KG1 (cell line): ENCODE measurements at regions not wholly inside any gene's neighbourhood (a gene's known extent, or its start where the extent isn't known, plus 50 kb on each side); places are given as distances from the start of the nearest gene placed in this dataset.

Experiments used
- DNase-seq: peaks from one replicate; lab custom pipeline; 2025; lab: John Stamatoyannopoulos, UW

GRCh38 chr9:1683951-1684350 is 331.2 kb upstream of the SMARCA2 start:
- DNase-seq: no peak

GRCh38 chr9:1698991-1699390 is 316.2 kb upstream of the SMARCA2 start:
- DNase-seq: no peak

- no peak for DNase-seq
Measured at GRCh38 chr9:1701113-1701512, 314.0 kb upstream of the SMARCA2 start.

- DNase-seq: no peak
Measured at GRCh38 chr9:1702701-1703100, 312.4 kb upstream of the SMARCA2 start.

GRCh38 chr9:1707291-1707690 is 307.9 kb upstream of the SMARCA2 start:
- no peak for DNase-seq

- DNase-seq: no peak
Measured at GRCh38 chr9:1708219-1708618, 306.9 kb upstream of the SMARCA2 start.

- DNase-seq: no peak
Measured at GRCh38 chr9:1709347-1709746, 305.8 kb upstream of the SMARCA2 start.

- DNase-seq: no peak
Measured at GRCh38 chr9:1712861-1713450, 302.2 kb upstream of the SMARCA2 start.

GRCh38 chr9:1713841-1714240 is 301.3 kb upstream of the SMARCA2 start:
- no peak for DNase-seq

GRCh38 chr9:1717882-1718281 is 297.3 kb upstream of the SMARCA2 start:
- DNase-seq: no peak

- DNase-seq: no peak
Measured at GRCh38 chr9:1718836-1719235, 296.3 kb upstream of the SMARCA2 start.

- DNase-seq: no peak
Measured at GRCh38 chr9:1721196-1721595, 294.0 kb upstream of the SMARCA2 start.

- no peak for DNase-seq
Measured at GRCh38 chr9:1722404-1722803, 292.7 kb upstream of the SMARCA2 start.

GRCh38 chr9:1723522-1724015 is 291.6 kb upstream of the SMARCA2 start:
- DNase-seq: no peak

GRCh38 chr9:1726993-1727759 is 288.0 kb upstream of the SMARCA2 start:
- DNase-seq: no peak

- DNase-seq: no peak
Measured at GRCh38 chr9:1729631-1730030, 285.5 kb upstream of the SMARCA2 start.

- no peak for DNase-seq
Measured at GRCh38 chr9:1732670-1733069, 282.5 kb upstream of the SMARCA2 start.

- no peak for DNase-seq
Measured at GRCh38 chr9:1738511-1739100, 276.5 kb upstream of the SMARCA2 start.

GRCh38 chr9:1743121-1743960 is 271.8 kb upstream of the SMARCA2 start:
- DNase-seq: no peak

- no peak for DNase-seq
Measured at GRCh38 chr9:1745980-1746379, 269.2 kb upstream of the SMARCA2 start.

GRCh38 chr9:1747417-1747967 is 267.7 kb upstream of the SMARCA2 start:
- no peak for DNase-seq

- no peak for DNase-seq
Measured at GRCh38 chr9:1748407-1748806, 266.7 kb upstream of the SMARCA2 start.
